ENCODE measurements at regions not wholly inside any gene's neighbourhood (a gene's known extent, or its start where the extent isn't known, plus 50 kb on each side); places are given as distances from the start of the nearest gene placed in this dataset.

DNA sequence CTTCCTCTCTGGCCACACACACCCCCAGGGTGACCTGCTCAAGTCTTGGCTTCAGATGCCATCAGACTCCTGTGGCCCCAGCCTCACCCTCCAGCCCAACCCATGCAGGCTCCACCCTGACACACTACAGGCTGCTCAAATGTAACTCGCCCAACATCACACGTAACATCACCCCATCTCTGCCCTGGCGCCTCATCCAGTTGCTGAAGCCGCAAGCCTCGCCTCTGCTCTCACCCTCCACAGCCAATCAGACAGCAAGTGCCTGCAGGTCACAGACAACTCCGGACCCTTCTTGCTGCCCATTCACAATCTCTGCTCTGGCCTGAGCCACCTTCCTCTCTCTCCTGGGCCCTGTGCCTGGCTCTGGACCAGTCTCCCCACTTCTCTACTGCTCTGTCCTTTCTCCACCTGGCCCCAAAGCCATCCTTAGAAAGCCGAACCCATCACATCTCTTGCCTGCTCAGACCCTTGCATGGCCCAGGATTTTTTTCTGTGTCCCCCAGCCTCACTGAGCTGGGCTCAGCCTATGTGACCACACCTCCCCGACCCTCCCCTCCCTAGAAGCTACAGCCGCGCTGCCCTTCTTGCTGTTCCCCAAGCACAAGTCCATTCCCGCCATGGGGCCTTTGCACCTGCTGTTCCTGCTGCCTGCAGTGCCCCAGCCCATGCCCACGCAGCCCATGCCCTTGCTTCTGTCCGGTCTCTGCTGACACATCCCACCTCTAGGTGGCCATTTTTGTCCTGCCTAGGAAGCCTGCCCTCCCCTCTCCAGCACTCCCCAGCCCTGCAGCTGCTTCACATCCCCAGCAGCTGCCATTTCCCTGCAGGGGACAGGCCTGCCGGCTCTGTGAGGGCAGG lies 333.9 kb downstream of the CTTN start:
- TF ChIP-seq, protein P1, sequence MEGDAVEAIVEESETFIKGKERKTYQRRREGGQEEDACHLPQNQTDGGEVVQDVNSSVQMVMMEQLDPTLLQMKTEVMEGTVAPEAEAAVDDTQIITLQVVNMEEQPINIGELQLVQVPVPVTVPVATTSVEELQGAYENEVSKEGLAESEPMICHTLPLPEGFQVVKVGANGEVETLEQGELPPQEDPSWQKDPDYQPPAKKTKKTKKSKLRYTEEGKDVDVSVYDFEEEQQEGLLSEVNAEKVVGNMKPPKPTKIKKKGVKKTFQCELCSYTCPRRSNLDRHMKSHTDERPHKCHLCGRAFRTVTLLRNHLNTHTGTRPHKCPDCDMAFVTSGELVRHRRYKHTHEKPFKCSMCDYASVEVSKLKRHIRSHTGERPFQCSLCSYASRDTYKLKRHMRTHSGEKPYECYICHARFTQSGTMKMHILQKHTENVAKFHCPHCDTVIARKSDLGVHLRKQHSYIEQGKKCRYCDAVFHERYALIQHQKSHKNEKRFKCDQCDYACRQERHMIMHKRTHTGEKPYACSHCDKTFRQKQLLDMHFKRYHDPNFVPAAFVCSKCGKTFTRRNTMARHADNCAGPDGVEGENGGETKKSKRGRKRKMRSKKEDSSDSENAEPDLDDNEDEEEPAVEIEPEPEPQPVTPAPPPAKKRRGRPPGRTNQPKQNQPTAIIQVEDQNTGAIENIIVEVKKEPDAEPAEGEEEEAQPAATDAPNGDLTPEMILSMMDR (IDR thresholded peaks at IDR 0.05; ENCODE audit: borderline replicate concordance, extremely low read depth, low read length, poor library complexity, severe bottlenecking) = no peak
- no peak for TF ChIP-seq EZH2 (IDR thresholded peaks at IDR 0.05; ENCODE audit: borderline replicate concordance, low read depth, low read length, severe bottlenecking)
